Astrocyte of the spinal cord (primary cell): ENCODE measurements at regions not wholly inside any gene's neighbourhood (a gene's known extent, or its start where the extent isn't known, plus 50 kb on each side); places are given as distances from the start of the nearest gene placed in this dataset.

ENCODE experiments used
- DNase-seq: peaks from one replicate; pipeline ENCODE4 v3.0.0; 2011; ENCODE audit warnings: low read depth, low spot score
- H3K4me3 ChIP-seq: 2 replicates; pipeline ENCODE4 v1.5.1; 2011; ENCODE audit warnings: low read depth, mild to moderate bottlenecking, low read length, moderate library complexity
- CTCF ChIP-seq: IDR thresholded peaks from 2 replicates; pipeline ENCODE4 v1.5.1; 2012; ENCODE audit warnings: low read depth, mild to moderate bottlenecking, low read length, inconsistent platforms
- in situ Hi-C: cut with HindIII; loops from 2 replicates; pipeline ENCODE4 v1.10.0; 2017; ENCODE audit warnings: low sequenced_read_pairs

GRCh38 chr9:84490842-84491325, 150.3 kb upstream of the SLC28A3 start:
- H3K4me3 ChIP-seq, result no peak overlapping the region
- TF ChIP-seq CTCF, result no peak
- in situ Hi-C loops, result no loop called here
- DNase-seq, result no peak

- no peak overlapping the region for H3K4me3 ChIP-seq
- DNase-seq, result no peak
- TF ChIP-seq CTCF, result no peak
- in situ Hi-C loops, result no loop called here
These were observed 152.0 kb upstream of the SLC28A3 start for GRCh38 chr9:84492366-84493159.

- no peak for TF ChIP-seq CTCF
- H3K4me3 ChIP-seq, result no peak overlapping the region
- DNase-seq, result no peak
- in situ Hi-C loops, result no loop called here
These were observed 152.9 kb upstream of the SLC28A3 start for GRCh38 chr9:84493284-84493947.

GRCh38 chr9:84499969-84500582, 159.5 kb upstream of the SLC28A3 start:
- no peak overlapping the region for H3K4me3 ChIP-seq
- no peak for DNase-seq
- in situ Hi-C loops, result no loop called here
- no peak for TF ChIP-seq CTCF

- DNase-seq, result no peak
These were observed 160.3 kb upstream of the SLC28A3 start for GRCh38 chr9:84500826-84501225.

GRCh38 chr9:84501587-84501986, 161.0 kb upstream of the SLC28A3 start:
- in situ Hi-C loops, result no loop called here
- TF ChIP-seq CTCF, result no peak
- DNase-seq, result no peak
- no peak overlapping the region for H3K4me3 ChIP-seq

More at GRCh38 chr9:84500826-84501225, 160.3 kb upstream of the SLC28A3 start:
- no peak for TF ChIP-seq CTCF
- no peak overlapping the region for H3K4me3 ChIP-seq
- in situ Hi-C loops, result no loop called here
